Activated T-helper 1 cell treated with anti-CD3 and anti-CD28 coated beads, Interleukin-2, amount 50 U/mL, for 16 hours (primary cell): ENCODE measurements at regions not wholly inside any gene's neighbourhood (a gene's known extent, or its start where the extent isn't known, plus 50 kb on each side); places are given as distances from the start of the nearest gene placed in this dataset.

Source experiments
- DNase-seq, 2 donors: peaks; one replicate each; pipeline ENCODE4 v3.0.0-alpha.2; 2020; ENCODE audit warnings: low read depth in 1 of 2, low spot score in 1 of 2

- no peak for DNase-seq
These were observed 122.2 kb downstream of the SIK1 start for GRCh38 chr21:43304621-43305335.

GRCh38 chr21:43304206-43304605 lies 122.7 kb downstream of the SIK1 start:
- no peak for DNase-seq

- DNase-seq: no peak
These were observed 123.4 kb downstream of the SIK1 start for GRCh38 chr21:43303275-43304178.

GRCh38 chr21:43302769-43303168 lies 124.2 kb downstream of the SIK1 start:
- no peak for DNase-seq

- DNase-seq: no peak
These were observed 124.8 kb downstream of the SIK1 start for GRCh38 chr21:43302062-43302700.

GRCh38 chr21:43301409-43302061 lies 125.4 kb downstream of the SIK1 start:
- DNase-seq: no peak

GRCh38 chr21:43300496-43301408 lies 126.2 kb downstream of the SIK1 start:
- DNase-seq: no peak

GRCh38 chr21:43299441-43300277 lies 127.3 kb downstream of the SIK1 start:
- no peak for DNase-seq

GRCh38 chr21:43298546-43299440 lies 128.1 kb downstream of the SIK1 start:
- DNase-seq: no peak

- no peak for DNase-seq
These were observed 128.9 kb downstream of the SIK1 start for GRCh38 chr21:43297989-43298388.

GRCh38 chr21:43297391-43297981 lies 128.7 kb downstream of the CRYAA start:
- no peak for DNase-seq

- no peak for DNase-seq
These were observed 126.5 kb downstream of the CRYAA start for GRCh38 chr21:43295066-43295958.

- DNase-seq: no peak
These were observed 125.5 kb downstream of the CRYAA start for GRCh38 chr21:43294194-43294902.

GRCh38 chr21:43292866-43293142 lies 124.0 kb downstream of the CRYAA start:
- no peak for DNase-seq

GRCh38 chr21:43292041-43292865 lies 123.4 kb downstream of the CRYAA start:
- DNase-seq: no peak
